AG04449 (cell line): ENCODE measurements at regions not wholly inside any gene's neighbourhood (a gene's known extent, or its start where the extent isn't known, plus 50 kb on each side); places are given as distances from the start of the nearest gene placed in this dataset.

Experiments
- CTCF ChIA-PET: fragments of 350-600 bp; formaldehyde crosslinking; extraction: SDS; loops from one replicate; lab custom pipeline; 2021; ENCODE audit warnings: antibody characterized with exemption; lab: Yijun Ruan, JAX
- POLR2A ChIA-PET: fragments of 400-600, 350-600 bp; formaldehyde crosslinking; extraction: SDS; loops from one replicate; lab custom pipeline; 2020; ENCODE audit warnings: antibody characterized with exemption, inconsistent platforms; lab: Yijun Ruan, JAX
- DNase-seq: peaks from one replicate; pipeline ENCODE4 v3.0.0-alpha.2; 2010; ENCODE audit warnings: low read depth, low spot score
- H3K4me3 ChIP-seq: 2 replicates; pipeline ENCODE4 v1.5.1; 2011; ENCODE audit warnings: low read depth, mild to moderate bottlenecking, control low read depth, low read length
- CTCF ChIP-seq: IDR thresholded peaks from one replicate; pipeline ENCODE4 v1.5.1; 2011; ENCODE audit warnings: mild to moderate bottlenecking, moderate library complexity, low read length, control low read depth, inconsistent platforms; ENCODE audit not compliant: insufficient read depth; ENCODE audit errors: missing control alignments

GRCh38 chr2:101534149-101534611, 59.3 kb upstream of the RFX8 start:
- POLR2A ChIA-PET, result no interaction called here
- H3K4me3 ChIP-seq, result no peak overlapping the region
- no peak for DNase-seq
- TF ChIP-seq CTCF, result no peak
- CTCF ChIA-PET, result interaction anchor here (1.0 kb wide), 1 partner anchor 298 kb away, joined by 3 read pairs; no protein-coding TSS in a partner anchor

DNA sequence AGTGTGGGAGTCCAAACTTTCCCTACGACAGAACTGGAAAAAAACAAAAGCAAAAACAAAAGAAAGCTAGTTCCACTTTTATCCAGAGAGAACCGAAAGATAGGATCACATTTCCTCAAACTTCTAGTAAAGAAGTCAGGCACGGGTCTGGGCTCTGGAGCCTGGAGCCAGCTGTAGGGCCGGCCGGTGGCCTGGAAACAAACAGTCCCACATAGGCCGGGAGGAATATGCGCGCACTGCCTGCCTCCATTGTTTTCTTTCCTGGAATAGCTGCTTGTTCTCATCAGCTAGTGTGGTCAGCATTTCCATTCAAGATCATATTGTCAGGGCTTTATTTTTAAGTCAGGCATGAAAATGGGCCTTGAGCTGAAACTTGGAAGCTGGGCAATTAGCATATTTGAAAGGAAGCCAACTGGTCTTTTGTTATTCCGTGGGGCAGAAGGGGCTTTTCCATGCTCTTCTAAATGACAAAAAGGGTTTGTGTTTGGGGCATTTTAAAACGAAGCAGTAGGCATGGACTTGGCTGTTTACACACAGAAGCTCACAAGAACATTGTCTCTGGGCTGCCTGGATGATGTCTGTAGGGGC, 58.7 kb upstream of the RFX8 start:
- TF ChIP-seq CTCF, result no peak
- POLR2A ChIA-PET, result no interaction called here
- no peak for DNase-seq
- CTCF ChIA-PET, result interaction anchor here (1.0 to 2.0 kb wide), 2 partner anchors 15 to 298 kb away, joined by 3 to 6 read pairs; no protein-coding TSS in a partner anchor
- no peak overlapping the region for H3K4me3 ChIP-seq

DNA sequence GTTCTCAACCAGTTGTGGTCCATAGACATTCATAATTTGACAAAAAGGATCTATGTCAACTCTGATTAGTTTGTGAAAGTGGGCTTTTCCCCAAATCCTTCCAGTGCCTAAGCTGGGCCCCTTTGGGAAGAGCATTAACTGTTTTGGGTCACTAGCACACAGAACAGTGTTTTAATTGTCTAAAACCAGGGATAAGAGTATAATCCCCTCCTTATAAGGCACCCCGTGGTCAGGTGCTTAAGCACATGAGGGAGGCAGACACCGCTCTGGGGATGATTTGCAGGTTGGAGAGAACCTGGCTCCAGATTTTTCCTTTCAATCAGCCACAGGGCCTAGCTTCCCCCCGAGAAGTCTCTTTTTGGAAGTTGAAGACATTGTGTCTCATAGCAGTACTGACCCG, 53.6 kb upstream of the RFX8 start:
- TF ChIP-seq CTCF, result no peak
- CTCF ChIA-PET, result no interaction called here
- H3K4me3 ChIP-seq, result no peak overlapping the region
- no peak for DNase-seq
- POLR2A ChIA-PET, result no interaction called here

DNA sequence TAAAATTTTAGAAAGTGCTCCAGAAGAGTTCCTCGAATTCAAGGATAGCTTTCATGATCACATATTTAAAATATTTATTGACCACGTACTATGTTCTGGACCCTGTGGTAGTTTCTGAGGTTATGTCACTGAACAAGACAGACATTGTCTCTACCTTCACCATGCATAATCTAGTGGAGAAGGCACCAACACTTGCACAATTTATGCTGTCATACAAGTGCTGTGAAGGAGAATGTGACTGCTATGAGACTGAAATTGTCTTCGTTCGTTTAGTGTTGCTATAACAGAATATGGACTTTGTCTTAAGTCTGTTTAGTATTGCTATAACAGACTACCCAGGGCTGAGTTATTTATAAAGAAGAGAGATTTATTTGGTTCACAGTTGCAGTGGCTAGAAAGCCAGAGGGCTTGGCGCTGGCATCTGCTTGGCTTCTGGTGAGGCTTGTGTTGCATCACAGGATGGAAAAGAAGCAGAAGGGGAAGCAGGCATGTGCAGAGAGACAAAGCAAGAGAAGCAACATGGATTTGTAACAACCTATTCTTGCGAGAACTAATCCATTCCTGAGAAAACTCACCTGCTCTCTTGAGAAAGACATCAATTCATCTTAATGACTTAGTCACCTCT, 50.0 kb upstream of the RFX8 start:
- DNase-seq, result no peak
- H3K4me3 ChIP-seq, result no peak overlapping the region
- ChIA-PET CTCF (interaction anchor here (1.3 kb wide), 1 partner anchor 106 kb away, joined by 5 read pairs; no protein-coding TSS in a partner anchor), POLR2A (no interaction called here)
- no peak for TF ChIP-seq CTCF
